GM18873 (cell line): ENCODE measurements at regions not wholly inside any gene's neighbourhood (a gene's known extent, or its start where the extent isn't known, plus 50 kb on each side); places are given as distances from the start of the nearest gene placed in this dataset.
"Not testable (repeated sequence)": the region's sequence is repeated elsewhere in the genome, so short reads cannot be mapped to it uniquely, and the experiment has no call there.

Experiments
- ATAC-seq: cut with Tn5 transposase; IDR thresholded peaks from one replicate; pipeline ENCODE4 v1.9.1; 2021; ENCODE audit warnings: mild to moderate bottlenecking, moderate library complexity, moderate number of reproducible peaks; ENCODE audit not compliant: unreplicated experiment, low FRiP score

GRCh38 chr3:5463991-5464390 lies 276.5 kb downstream of the EDEM1 start:
- no peak for ATAC-seq

- no peak for ATAC-seq
These were observed 277.1 kb downstream of the EDEM1 start for GRCh38 chr3:5464649-5465048.

- ATAC-seq = no peak
These were observed 277.7 kb downstream of the EDEM1 start for GRCh38 chr3:5465183-5465582.

GRCh38 chr3:5466065-5466464 lies 278.6 kb downstream of the EDEM1 start:
- ATAC-seq = no peak

GRCh38 chr3:5466717-5467116 lies 279.2 kb downstream of the EDEM1 start:
- no peak for ATAC-seq

- ATAC-seq = no peak
These were observed 286.0 kb downstream of the EDEM1 start for GRCh38 chr3:5473471-5473870.

GRCh38 chr3:5476403-5476802 lies 288.9 kb downstream of the EDEM1 start:
- ATAC-seq = no peak

- ATAC-seq = no peak
These were observed 291.8 kb downstream of the EDEM1 start for GRCh38 chr3:5479229-5479799.

GRCh38 chr3:5480190-5480589 lies 292.7 kb downstream of the EDEM1 start:
- no peak for ATAC-seq

GRCh38 chr3:5485427-5485826 lies 297.9 kb downstream of the EDEM1 start:
- no peak for ATAC-seq

- ATAC-seq = no peak
These were observed 301.3 kb downstream of the EDEM1 start for GRCh38 chr3:5488771-5489170.

GRCh38 chr3:5489536-5489935 lies 302.0 kb downstream of the EDEM1 start:
- ATAC-seq = no peak

- ATAC-seq = no peak
These were observed 307.5 kb downstream of the EDEM1 start for GRCh38 chr3:5494905-5495519.

- no peak for ATAC-seq
These were observed 310.0 kb downstream of the EDEM1 start for GRCh38 chr3:5497497-5497896.

GRCh38 chr3:5498981-5499380 lies 311.5 kb downstream of the EDEM1 start:
- ATAC-seq = peak; percentile 33

GRCh38 chr3:5499404-5499803 lies 311.9 kb downstream of the EDEM1 start:
- ATAC-seq = peak; percentile 86

GRCh38 chr3:5503136-5503535 lies 315.6 kb downstream of the EDEM1 start:
- no peak for ATAC-seq

- ATAC-seq = no peak
These were observed 316.6 kb downstream of the EDEM1 start for GRCh38 chr3:5504135-5504534.

GRCh38 chr3:5505163-5505562 lies 317.7 kb downstream of the EDEM1 start:
- ATAC-seq = no peak

GRCh38 chr3:5505997-5506396 lies 318.5 kb downstream of the EDEM1 start:
- no peak for ATAC-seq

GRCh38 chr3:5508860-5509259 lies 321.4 kb downstream of the EDEM1 start:
- ATAC-seq = not testable (repeated sequence)

- no peak for ATAC-seq
These were observed 322.8 kb downstream of the EDEM1 start for GRCh38 chr3:5510300-5510699.

- ATAC-seq = no peak
These were observed 330.4 kb downstream of the EDEM1 start for GRCh38 chr3:5517921-5518320.
